ENCODE measurements at regions not wholly inside any gene's neighbourhood (a gene's known extent, or its start where the extent isn't known, plus 50 kb on each side); places are given as distances from the start of the nearest gene placed in this dataset.

DNA sequence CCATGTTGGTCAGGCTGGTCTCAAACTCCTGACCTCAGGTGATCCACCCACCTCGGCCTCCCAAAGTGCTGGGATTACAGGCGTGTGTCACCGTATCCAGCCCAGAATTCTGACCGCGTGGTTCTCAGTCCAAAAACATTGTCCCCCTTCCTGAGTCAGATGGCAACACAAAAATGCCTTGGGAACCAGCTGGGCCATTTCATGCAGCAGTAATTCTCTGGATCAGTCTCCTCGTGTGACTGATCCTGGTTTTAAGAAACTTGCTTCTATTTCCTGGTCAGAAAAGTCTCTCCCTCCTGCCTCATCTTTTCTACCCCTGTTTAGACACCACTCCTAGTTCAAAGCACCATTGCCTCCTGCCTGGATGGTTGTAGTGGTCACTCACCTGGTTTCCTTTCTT is 60.9 kb upstream of the USP29 start:
- DNase-seq (ENCODE audit: low spot score): no peak
- Histone ChIP-seq H2AFZ (replicated peaks) (no peak overlapping the region), H3K27me3 (no peaks in the 10 kb centered on the region), H3K79me2 (ENCODE audit: low read depth) (no peaks in the 10 kb centered on the region), H3K36me3 (no peaks in the 10 kb centered on the region), H3K9me3 (ENCODE audit: low read depth) (no peaks in the 10 kb centered on the region), H4K20me1 (ENCODE audit: low read depth) (no peaks in the 10 kb centered on the region), H3F3A (ENCODE audit: low read depth) (no peaks in the 10 kb centered on the region), H3K9ac (no peak overlapping the region), H3K4me3 (no peak overlapping the region), H3K4me1 (no peaks in the 10 kb centered on the region), H3K4me2 (no peak overlapping the region), H3K27ac (no peak overlapping the region)
- Mint-ChIP-seq H3K4me3 (no peak overlapping the region), H3K4me1 (no peaks in the 10 kb centered on the region), H3K36me3 (no peaks in the 10 kb centered on the region), H3K27me3 (ENCODE audit: insufficient read depth, low read depth) (peaks cover 2% of the 10 kb centered on the region), H3K27ac (no peak overlapping the region), H3K9me3 (peaks cover 61% of the 10 kb centered on the region)
- TF ChIP-seq EZH2phosphoT487 (IDR thresholded peaks at IDR 0.05) (no peak), EZH2 (IDR thresholded peaks at IDR 0.05) (no peak)
- TF ChIP-seq, protein P1, sequence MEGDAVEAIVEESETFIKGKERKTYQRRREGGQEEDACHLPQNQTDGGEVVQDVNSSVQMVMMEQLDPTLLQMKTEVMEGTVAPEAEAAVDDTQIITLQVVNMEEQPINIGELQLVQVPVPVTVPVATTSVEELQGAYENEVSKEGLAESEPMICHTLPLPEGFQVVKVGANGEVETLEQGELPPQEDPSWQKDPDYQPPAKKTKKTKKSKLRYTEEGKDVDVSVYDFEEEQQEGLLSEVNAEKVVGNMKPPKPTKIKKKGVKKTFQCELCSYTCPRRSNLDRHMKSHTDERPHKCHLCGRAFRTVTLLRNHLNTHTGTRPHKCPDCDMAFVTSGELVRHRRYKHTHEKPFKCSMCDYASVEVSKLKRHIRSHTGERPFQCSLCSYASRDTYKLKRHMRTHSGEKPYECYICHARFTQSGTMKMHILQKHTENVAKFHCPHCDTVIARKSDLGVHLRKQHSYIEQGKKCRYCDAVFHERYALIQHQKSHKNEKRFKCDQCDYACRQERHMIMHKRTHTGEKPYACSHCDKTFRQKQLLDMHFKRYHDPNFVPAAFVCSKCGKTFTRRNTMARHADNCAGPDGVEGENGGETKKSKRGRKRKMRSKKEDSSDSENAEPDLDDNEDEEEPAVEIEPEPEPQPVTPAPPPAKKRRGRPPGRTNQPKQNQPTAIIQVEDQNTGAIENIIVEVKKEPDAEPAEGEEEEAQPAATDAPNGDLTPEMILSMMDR (IDR thresholded peaks at IDR 0.05): no peak

DNA sequence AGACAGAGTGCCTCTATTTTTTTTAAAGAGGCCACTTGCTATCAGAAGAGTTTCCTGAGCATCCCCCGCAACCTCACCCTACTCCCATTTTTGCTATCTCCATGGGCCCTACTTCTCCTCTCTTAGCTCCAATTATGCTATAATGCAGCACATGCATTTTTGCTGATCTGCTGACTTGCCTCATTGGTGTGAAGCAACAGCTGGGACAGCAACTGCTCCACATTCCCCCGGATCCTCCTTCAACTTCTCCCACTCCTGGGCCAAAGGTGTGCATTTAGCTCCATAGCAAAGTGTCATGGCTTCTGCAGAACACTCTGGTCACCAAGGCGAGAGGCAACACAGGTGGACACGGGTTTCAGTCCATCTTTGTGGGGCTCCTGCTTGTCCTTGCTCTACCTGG is 56.7 kb upstream of the USP29 start:
- Histone ChIP-seq H3K27ac (no peak overlapping the region), H4K20me1 (ENCODE audit: low read depth) (no peaks in the 10 kb centered on the region), H3K36me3 (no peaks in the 10 kb centered on the region), H3K4me2 (no peak overlapping the region), H3K79me2 (ENCODE audit: low read depth) (no peaks in the 10 kb centered on the region), H3K4me1 (no peaks in the 10 kb centered on the region), H3K27me3 (no peaks in the 10 kb centered on the region), H3F3A (ENCODE audit: low read depth) (no peaks in the 10 kb centered on the region), H2AFZ (replicated peaks) (no peak overlapping the region), H3K4me3 (no peak overlapping the region), H3K9ac (no peak overlapping the region), H3K9me3 (ENCODE audit: low read depth) (peaks cover 6% of the 10 kb centered on the region)
- no peak for DNase-seq (ENCODE audit: low spot score)
- Mint-ChIP-seq H3K4me1 (no peaks in the 10 kb centered on the region), H3K4me3 (no peak overlapping the region), H3K36me3 (no peaks in the 10 kb centered on the region), H3K9me3 (peaks cover 71% of the 10 kb centered on the region), H3K27ac (no peak overlapping the region), H3K27me3 (ENCODE audit: insufficient read depth, low read depth) (peaks cover 5% of the 10 kb centered on the region)
- no peak for TF ChIP-seq EZH2phosphoT487 (IDR thresholded peaks at IDR 0.05)
- TF ChIP-seq, protein P1 (IDR thresholded peaks at IDR 0.05): no peak
- no peak for TF ChIP-seq EZH2 (IDR thresholded peaks at IDR 0.05)

DNA sequence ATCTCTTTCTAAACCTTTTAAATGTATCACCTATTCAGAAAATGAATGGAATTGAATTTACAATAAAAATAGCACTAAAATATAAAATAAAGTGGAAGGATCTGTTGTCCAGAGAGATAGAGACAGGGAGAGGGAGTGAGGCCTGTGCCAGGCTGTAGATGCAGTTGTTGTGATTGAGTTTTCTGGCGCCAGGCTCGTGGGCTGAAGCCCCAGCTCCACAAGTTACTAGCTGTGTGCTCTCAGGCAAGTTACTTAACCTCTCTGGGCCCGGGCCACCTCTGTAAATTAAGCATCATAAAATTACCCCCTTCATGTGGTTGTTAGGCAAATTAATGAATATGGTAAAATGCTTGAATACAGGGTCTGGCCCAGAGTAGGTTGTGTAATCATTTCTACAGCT is 52.3 kb upstream of the USP29 start:
- Histone ChIP-seq H3K4me2 (no peak overlapping the region), H3K36me3 (no peaks in the 10 kb centered on the region), H2AFZ (replicated peaks) (no peak overlapping the region), H3K9me3 (ENCODE audit: low read depth) (peaks cover 14% of the 10 kb centered on the region), H3K27ac (no peak overlapping the region), H3K4me3 (no peak overlapping the region), H3K27me3 (no peaks in the 10 kb centered on the region), H4K20me1 (ENCODE audit: low read depth) (no peaks in the 10 kb centered on the region), H3K9ac (no peak overlapping the region), H3K79me2 (ENCODE audit: low read depth) (no peaks in the 10 kb centered on the region), H3K4me1 (no peaks in the 10 kb centered on the region), H3F3A (ENCODE audit: low read depth) (no peaks in the 10 kb centered on the region)
- no peak for DNase-seq (ENCODE audit: low spot score)
- no peak overlapping the region for H3K4me3 Mint-ChIP-seq
- peaks cover 6% of the 10 kb centered on the region for H3K27me3 Mint-ChIP-seq (ENCODE audit: insufficient read depth, low read depth)
- H3K36me3 Mint-ChIP-seq: no peaks in the 10 kb centered on the region
- no peak overlapping the region for H3K27ac Mint-ChIP-seq
- H3K4me1 Mint-ChIP-seq: no peaks in the 10 kb centered on the region
- TF ChIP-seq, protein P1 (IDR thresholded peaks at IDR 0.05): no peak
- TF ChIP-seq EZH2 (IDR thresholded peaks at IDR 0.05) (no peak), EZH2phosphoT487 (IDR thresholded peaks at IDR 0.05) (no peak)
- peaks cover 78% of the 10 kb centered on the region for H3K9me3 Mint-ChIP-seq
